H9 (cell line): ENCODE measurements at regions not wholly inside any gene's neighbourhood (a gene's known extent, or its start where the extent isn't known, plus 50 kb on each side); places are given as distances from the start of the nearest gene placed in this dataset.

ENCODE experiments used
- DNase-seq: peaks from one replicate; pipeline ENCODE4 v3.0.0-alpha.2; 2017
- H2AFZ ChIP-seq: one replicate; pipeline ENCODE4 v1.6.1; 2013; ENCODE audit warnings: mild to moderate bottlenecking, low read length, control low read depth, moderate library complexity
- H2AK5ac ChIP-seq: 2 replicates; pipeline ENCODE4 v1.6.1; 2013; ENCODE audit warnings: low read length, control low read depth, mixed read lengths; ENCODE audit not compliant: insufficient read length
- H2BK120ac ChIP-seq: one replicate; pipeline ENCODE4 v1.6.1; 2013; ENCODE audit warnings: low read depth, mild to moderate bottlenecking, low read length, control low read depth, inconsistent platforms; ENCODE audit not compliant: poor library complexity, severe bottlenecking
- H2BK12ac ChIP-seq: 2 replicates; pipeline ENCODE4 v1.6.1; 2013; ENCODE audit warnings: low read length, control low read depth, mixed read lengths, low read depth; ENCODE audit not compliant: insufficient read length
- H2BK15ac ChIP-seq: 2 replicates; pipeline ENCODE4 v1.6.1; 2013; ENCODE audit warnings: low read depth, low read length, control low read depth
- H2BK20ac ChIP-seq: one replicate; pipeline ENCODE4 v1.6.1; 2013; ENCODE audit warnings: low read depth, mild to moderate bottlenecking, low read length, control low read depth, inconsistent platforms; ENCODE audit not compliant: poor library complexity, severe bottlenecking
- H2BK5ac ChIP-seq: 2 replicates; pipeline ENCODE4 v1.6.1; 2013; ENCODE audit warnings: low read length, control low read depth, mixed read lengths; ENCODE audit not compliant: insufficient read length
- H3K14ac ChIP-seq: 2 replicates; pipeline ENCODE4 v1.6.1; 2013; ENCODE audit warnings: low read length, control low read depth; ENCODE audit not compliant: insufficient read depth
- H3K18ac ChIP-seq: 2 replicates; pipeline ENCODE4 v1.6.1; 2013; ENCODE audit warnings: low read depth, mild to moderate bottlenecking, mixed read lengths, low read length, control low read depth; ENCODE audit not compliant: insufficient read length
- H3K23ac ChIP-seq: 2 replicates; pipeline ENCODE4 v1.6.1; 2013; ENCODE audit warnings: low read length, control low read depth, mixed read lengths, low read depth; ENCODE audit not compliant: insufficient read length
- H3K23me2 ChIP-seq: 2 replicates; pipeline ENCODE4 v1.6.1; 2013; ENCODE audit warnings: low read depth, mild to moderate bottlenecking, mixed read lengths, low read length, control low read depth; ENCODE audit not compliant: insufficient read length, poor library complexity, severe bottlenecking
- H3K27ac ChIP-seq: 2 replicates; pipeline ENCODE4 v1.5.1; 2013; ENCODE audit warnings: low read length, control low read depth, mixed read lengths, low read depth; ENCODE audit not compliant: insufficient read length
- H3K27me3 ChIP-seq: 2 replicates; pipeline ENCODE4 v1.6.1; 2013; ENCODE audit warnings: low read length, control low read depth, inconsistent platforms; ENCODE audit not compliant: insufficient read depth
- H3K4ac ChIP-seq: 2 replicates; pipeline ENCODE4 v1.6.1; 2013; ENCODE audit warnings: low read depth, mild to moderate bottlenecking, control low read depth, inconsistent platforms, low read length, moderate library complexity
- H3K4me1 ChIP-seq: 2 replicates; pipeline ENCODE4 v1.6.1; 2013; ENCODE audit warnings: low read length, control low read depth, inconsistent platforms; ENCODE audit not compliant: insufficient read depth
- H3K4me2 ChIP-seq: 2 replicates; pipeline ENCODE4 v1.6.1; 2013; ENCODE audit warnings: low read length, control low read depth, mixed read lengths; ENCODE audit not compliant: insufficient read length, insufficient read depth
- H3K56ac ChIP-seq: 2 replicates; pipeline ENCODE4 v1.6.1; 2013; ENCODE audit warnings: low read depth, mild to moderate bottlenecking, mixed read lengths, low read length, control low read depth; ENCODE audit not compliant: insufficient read length
- H3K79me1 ChIP-seq: 2 replicates; pipeline ENCODE4 v1.6.1; 2013; ENCODE audit warnings: low read depth, mild to moderate bottlenecking, moderate library complexity, low read length, control low read depth, inconsistent platforms; ENCODE audit not compliant: insufficient read depth, poor library complexity, severe bottlenecking
- H3K79me2 ChIP-seq: 2 replicates; pipeline ENCODE4 v1.6.1; 2013; ENCODE audit warnings: low read length, control low read depth, inconsistent platforms; ENCODE audit not compliant: insufficient read depth
- H3K9ac ChIP-seq: 2 replicates; pipeline ENCODE4 v1.6.1; 2013; ENCODE audit warnings: low read length, control low read depth, mixed read lengths; ENCODE audit not compliant: insufficient read length; ENCODE audit errors: extremely low read depth
- H3K9me3 ChIP-seq: one replicate; pipeline ENCODE4 v1.6.1; 2013; ENCODE audit warnings: low read depth, low read length, inconsistent platforms; ENCODE audit not compliant: control insufficient read depth
- H3T11ph ChIP-seq: one replicate; pipeline ENCODE4 v1.6.1; 2013; ENCODE audit warnings: mild to moderate bottlenecking, low read length, control low read depth, inconsistent platforms
- H4K20me1 ChIP-seq: one replicate; pipeline ENCODE4 v1.6.1; 2013; ENCODE audit not compliant: control insufficient read depth, insufficient read length, insufficient read depth
- H4K5ac ChIP-seq: 2 replicates; pipeline ENCODE4 v1.6.1; 2013; ENCODE audit warnings: low read depth, mild to moderate bottlenecking, mixed read lengths, low read length, control low read depth; ENCODE audit not compliant: insufficient read length
- H4K8ac ChIP-seq: replicated peaks from 2 replicates; pipeline ENCODE4 v1.6.1; 2013; ENCODE audit warnings: low read length, control low read depth, mixed read lengths, low read depth; ENCODE audit not compliant: insufficient read length
- H4K91ac ChIP-seq: 2 replicates; pipeline ENCODE4 v1.6.1; 2013; ENCODE audit warnings: low read depth, mild to moderate bottlenecking, moderate library complexity, mixed read lengths, low read length, control low read depth; ENCODE audit not compliant: insufficient read length
- H3K27ac Mint-ChIP-seq, 3 experiments: 2 replicates in 2 of 3; 3 replicates in 1 of 3; pipeline ENCODE4 v1.8.0; 2020 to 2021; ENCODE audit warnings: mixed read lengths in 3 of 3, mild to moderate bottlenecking in 1 of 3, moderate library complexity in 1 of 3
- H3K27me3 Mint-ChIP-seq: 2 replicates; pipeline ENCODE4 v1.8.0; 2021; ENCODE audit warnings: low read depth, mild to moderate bottlenecking, moderate library complexity, mixed read lengths
- H3K36me3 Mint-ChIP-seq, 3 experiments: 2 replicates in 2 of 3; 3 replicates in 1 of 3; pipeline ENCODE4 v1.8.0; 2020 to 2021; ENCODE audit warnings: low read depth in 3 of 3, mixed read lengths in 3 of 3; ENCODE audit not compliant: insufficient read depth in 1 of 3
- H3K4me1 Mint-ChIP-seq, 2 experiments: 2 replicates each; pipeline ENCODE4 v1.8.0; 2020; ENCODE audit warnings: mixed read lengths in 2 of 2
- H3K4me3 Mint-ChIP-seq, 2 experiments: 2 replicates in 1 of 2; 3 replicates in 1 of 2; pipeline ENCODE4 v1.8.0; 2020 to 2021; ENCODE audit warnings: mild to moderate bottlenecking in 2 of 2, mixed read lengths in 2 of 2, moderate library complexity in 1 of 2
- H3K9me3 Mint-ChIP-seq, 2 experiments: 2 replicates in 1 of 2; 3 replicates in 1 of 2; pipeline ENCODE4 v1.8.0; 2020; ENCODE audit warnings: mild to moderate bottlenecking in 2 of 2, mixed read lengths in 2 of 2, moderate library complexity in 1 of 2
- WGBS: extraction: QIAGEN DNeasy Blood & Tissue Kit; methylation state at CpG from one replicate; pipeline ENCODE4 v1.1.7; 2013; ENCODE audit warnings: missing lambda C conversion rate, low lambda C conversion rate, mixed read lengths; ENCODE audit not compliant: insufficient read length; ENCODE audit errors: extremely low coverage; 5-methylcytosine and 5-hydroxymethylcytosine counted together
- TF ChIP-seq, protein P1 (sequence below): fragments of 200-600 bp; sonication (generic); conservative IDR thresholded peaks from 3 replicates; pipeline ENCODE4 v1.8.0; 2021; ENCODE audit warnings: antibody characterized with exemption, mild to moderate bottlenecking

- no peaks in the 10 kb centered on the region; a peak in 1 of 5 replicates for H3K9me3 Mint-ChIP-seq
- no peak overlapping the region for H4K8ac ChIP-seq
- no peaks in the 10 kb centered on the region for H3K4me1 Mint-ChIP-seq
Measured at GRCh38 chr3:6112546-6112945, 748.4 kb upstream of the GRM7 start.

More at GRCh38 chr3:6112546-6112945, 748.4 kb upstream of the GRM7 start:
- Histone ChIP-seq H3K23me2 (no peaks in the 10 kb centered on the region), H2BK120ac (no peak overlapping the region), H4K20me1 (no peaks in the 10 kb centered on the region), H3K14ac (no peak overlapping the region), H3K9me3 (no peaks in the 10 kb centered on the region), H2AK5ac (no peak overlapping the region), H3K79me2 (no peaks in the 10 kb centered on the region), H3K9ac (no peak overlapping the region), H3K4ac (no peak overlapping the region), H2BK5ac (no peak overlapping the region), H3T11ph (no peak overlapping the region), H3K4me2 (no peak overlapping the region), H3K18ac (no peak overlapping the region), H2BK12ac (no peak overlapping the region), H4K91ac (no peak overlapping the region), H3K4me1 (no peaks in the 10 kb centered on the region), H3K79me1 (no peaks in the 10 kb centered on the region), H3K56ac (no peak overlapping the region), H4K5ac (no peak overlapping the region), H3K23ac (no peak overlapping the region), H2BK15ac (no peak overlapping the region), H3K27ac (no peak overlapping the region), H2BK20ac (no peak overlapping the region), H2AFZ (no peak overlapping the region), H3K27me3 (no peaks in the 10 kb centered on the region)
- no peaks in the 10 kb centered on the region for H3K27me3 Mint-ChIP-seq
- H3K4me3 Mint-ChIP-seq: no peak overlapping the region
- WGBS: no CpG with 5 or more reads among the region's 3 CpGs
- DNase-seq: no peak
- no peaks in the 10 kb centered on the region for H3K36me3 Mint-ChIP-seq
- H3K27ac Mint-ChIP-seq: no peak overlapping the region
- TF ChIP-seq, protein P1, sequence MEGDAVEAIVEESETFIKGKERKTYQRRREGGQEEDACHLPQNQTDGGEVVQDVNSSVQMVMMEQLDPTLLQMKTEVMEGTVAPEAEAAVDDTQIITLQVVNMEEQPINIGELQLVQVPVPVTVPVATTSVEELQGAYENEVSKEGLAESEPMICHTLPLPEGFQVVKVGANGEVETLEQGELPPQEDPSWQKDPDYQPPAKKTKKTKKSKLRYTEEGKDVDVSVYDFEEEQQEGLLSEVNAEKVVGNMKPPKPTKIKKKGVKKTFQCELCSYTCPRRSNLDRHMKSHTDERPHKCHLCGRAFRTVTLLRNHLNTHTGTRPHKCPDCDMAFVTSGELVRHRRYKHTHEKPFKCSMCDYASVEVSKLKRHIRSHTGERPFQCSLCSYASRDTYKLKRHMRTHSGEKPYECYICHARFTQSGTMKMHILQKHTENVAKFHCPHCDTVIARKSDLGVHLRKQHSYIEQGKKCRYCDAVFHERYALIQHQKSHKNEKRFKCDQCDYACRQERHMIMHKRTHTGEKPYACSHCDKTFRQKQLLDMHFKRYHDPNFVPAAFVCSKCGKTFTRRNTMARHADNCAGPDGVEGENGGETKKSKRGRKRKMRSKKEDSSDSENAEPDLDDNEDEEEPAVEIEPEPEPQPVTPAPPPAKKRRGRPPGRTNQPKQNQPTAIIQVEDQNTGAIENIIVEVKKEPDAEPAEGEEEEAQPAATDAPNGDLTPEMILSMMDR: no peak
